HL-60 (cell line): ENCODE measurements at regions not wholly inside any gene's neighbourhood (a gene's known extent, or its start where the extent isn't known, plus 50 kb on each side); places are given as distances from the start of the nearest gene placed in this dataset.

Source experiments
- DNase-seq, 2 experiments: peaks; one replicate each; pipeline ENCODE4 v3.0.0-alpha.2; 2010 to 2020; ENCODE audit warnings: low read depth in 1 of 2, low spot score in 1 of 2
- H3K27ac ChIP-seq: fragments of 250-450 bp; sonication (Bioruptor Pico); replicated peaks from 2 replicates; pipeline ENCODE4 v1.5.1; 2020; ENCODE audit warnings: mild to moderate bottlenecking, moderate library complexity
- H3K27me3 ChIP-seq: fragments of 250-450 bp; sonication (Bioruptor Pico); 2 replicates; pipeline ENCODE4 v1.5.1; 2021; ENCODE audit warnings: mild to moderate bottlenecking, moderate library complexity; ENCODE audit not compliant: insufficient read depth, poor library complexity, severe bottlenecking
- H3K4me3 ChIP-seq: replicated peaks from 2 replicates; pipeline ENCODE4 v1.5.1; 2011; ENCODE audit warnings: mild to moderate bottlenecking, control low read depth, low read length; ENCODE audit not compliant: insufficient read depth
- CTCF ChIP-seq: IDR thresholded peaks from one replicate; pipeline ENCODE4 v1.5.1; 2011; ENCODE audit warnings: low read length, control low read depth, inconsistent platforms; ENCODE audit not compliant: insufficient read depth
- GABPA ChIP-seq: IDR thresholded peaks from 2 replicates; pipeline ENCODE4 v1.6.1; 2012; ENCODE audit warnings: low read depth
- POLR2AphosphoS5 ChIP-seq: IDR thresholded peaks from 2 replicates; pipeline ENCODE4 v1.6.1; 2012; ENCODE audit warnings: low read depth
- REST ChIP-seq: IDR thresholded peaks from 2 replicates; pipeline ENCODE4 v1.6.1; 2012; ENCODE audit warnings: low read depth; ENCODE audit not compliant: insufficient replicate concordance
- SPI1 ChIP-seq: IDR thresholded peaks from 2 replicates; pipeline ENCODE4 v1.6.1; 2012; ENCODE audit warnings: low read depth, mild to moderate bottlenecking, borderline replicate concordance

DNA sequence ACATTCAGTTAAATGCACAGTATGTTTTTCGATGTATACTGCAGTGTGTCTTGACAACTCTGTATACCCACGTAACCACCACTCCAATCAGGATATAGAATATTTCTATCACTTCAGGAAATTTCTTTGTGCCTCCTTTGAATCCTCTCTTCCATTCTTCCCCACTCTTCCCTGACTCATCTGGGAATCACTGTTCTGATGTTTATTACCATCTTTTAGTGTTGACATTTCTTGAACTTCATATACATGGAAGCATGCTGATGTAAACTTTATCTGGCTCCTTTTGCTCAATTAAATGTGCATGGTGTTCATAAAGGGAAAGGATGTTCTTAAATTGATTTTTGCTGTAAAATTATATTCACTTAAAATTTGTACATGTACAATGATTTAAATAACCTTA, 319.9 kb downstream of the PCDH7 start:
- TF ChIP-seq GABPA (no peak), POLR2AphosphoS5 (no peak), SPI1 (no peak), REST (no peak), CTCF (no peak)
- no peak for DNase-seq
- Histone ChIP-seq H3K27me3 (no peaks in the 10 kb centered on the region), H3K27ac (no peak overlapping the region), H3K4me3 (no peak overlapping the region)

GRCh38 chr4:31041385-31041784, 321.2 kb downstream of the PCDH7 start:
- no peak for TF ChIP-seq SPI1
- no peak for TF ChIP-seq POLR2AphosphoS5
- TF ChIP-seq GABPA, result no peak
- TF ChIP-seq CTCF, result no peak
- TF ChIP-seq REST, result no peak
- Histone ChIP-seq H3K4me3 (no peak overlapping the region), H3K27ac (no peak overlapping the region), H3K27me3 (no peaks in the 10 kb centered on the region)
- DNase-seq, result no peak

DNA sequence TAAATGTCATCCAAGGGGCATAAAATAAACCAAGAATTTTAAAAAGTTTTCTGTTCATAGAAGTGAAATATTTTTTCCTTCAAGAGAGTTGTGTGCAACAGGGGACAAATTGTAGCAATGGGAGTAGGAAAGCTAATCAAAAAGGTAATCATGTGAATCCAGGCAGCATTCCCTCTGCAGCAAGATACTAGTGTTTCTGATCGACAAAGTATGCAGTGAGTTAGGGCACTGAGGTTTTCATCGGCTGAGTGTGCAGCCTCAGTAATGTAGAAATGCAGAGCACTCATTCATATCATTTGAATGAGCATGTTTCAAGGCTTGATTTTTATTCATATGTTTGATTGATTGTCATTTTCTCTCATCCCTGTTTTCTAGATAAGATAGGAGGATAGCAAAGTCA, 321.7 kb downstream of the PCDH7 start:
- no peak for DNase-seq
- Histone ChIP-seq H3K27ac (no peak overlapping the region), H3K27me3 (no peaks in the 10 kb centered on the region), H3K4me3 (no peak overlapping the region)
- TF ChIP-seq REST, result no peak
- TF ChIP-seq CTCF, result no peak
- no peak for TF ChIP-seq SPI1
- no peak for TF ChIP-seq POLR2AphosphoS5
- no peak for TF ChIP-seq GABPA
